A172 (cell line): ENCODE measurements at regions not wholly inside any gene's neighbourhood (a gene's known extent, or its start where the extent isn't known, plus 50 kb on each side); places are given as distances from the start of the nearest gene placed in this dataset.
A peak's percentile ranks its signal among the peaks of the same experiment; 100 is the strongest.

ENCODE experiments used
- DNase-seq: peaks from one replicate; pipeline ENCODE4 v3.0.0-alpha.2; 2015; ENCODE audit warnings: low spot score

GRCh38 chr1:14039582-14040430, 339.8 kb downstream of the PRDM2 start:
- no peak for DNase-seq

GRCh38 chr1:14049965-14050364, 350.0 kb downstream of the PRDM2 start:
- no peak for DNase-seq

- peak; percentile 59 for DNase-seq
Observed at GRCh38 chr1:14055442-14056223, 355.6 kb downstream of the PRDM2 start.

GRCh38 chr1:14057640-14058039, 357.7 kb downstream of the PRDM2 start:
- no peak for DNase-seq

- no peak for DNase-seq
Observed at GRCh38 chr1:14061204-14061603, 361.2 kb downstream of the PRDM2 start.

- no peak for DNase-seq
Observed at GRCh38 chr1:14061722-14062121, 361.7 kb downstream of the PRDM2 start.

GRCh38 chr1:14062669-14063068, 362.7 kb downstream of the PRDM2 start:
- no peak for DNase-seq

GRCh38 chr1:14064649-14065442, 364.9 kb downstream of the PRDM2 start:
- DNase-seq: no peak

GRCh38 chr1:14065486-14065885, 365.5 kb downstream of the PRDM2 start:
- no peak for DNase-seq

GRCh38 chr1:14067036-14067435, 367.0 kb downstream of the PRDM2 start:
- no peak for DNase-seq

- no peak for DNase-seq
Observed at GRCh38 chr1:14067711-14068110, 367.7 kb downstream of the PRDM2 start.

GRCh38 chr1:14071581-14071980, 371.6 kb downstream of the PRDM2 start:
- no peak for DNase-seq

GRCh38 chr1:14080653-14081052, 380.7 kb downstream of the PRDM2 start:
- DNase-seq: no peak

GRCh38 chr1:14082331-14082730, 382.3 kb downstream of the PRDM2 start:
- DNase-seq: no peak

GRCh38 chr1:14083277-14083676, 383.3 kb downstream of the PRDM2 start:
- DNase-seq: no peak

- DNase-seq: no peak
Observed at GRCh38 chr1:14083706-14084105, 383.7 kb downstream of the PRDM2 start.

GRCh38 chr1:14090062-14090461, 390.1 kb downstream of the PRDM2 start:
- no peak for DNase-seq

GRCh38 chr1:14090531-14090930, 390.5 kb downstream of the PRDM2 start:
- no peak for DNase-seq

GRCh38 chr1:14094611-14095400, 394.8 kb downstream of the PRDM2 start:
- peak; percentile 8 for DNase-seq

GRCh38 chr1:14098294-14098913, 398.4 kb downstream of the PRDM2 start:
- DNase-seq: no peak

GRCh38 chr1:14100444-14100843, 400.5 kb downstream of the PRDM2 start:
- DNase-seq: no peak
